ENCODE measurements at regions not wholly inside any gene's neighbourhood (a gene's known extent, or its start where the extent isn't known, plus 50 kb on each side); places are given as distances from the start of the nearest gene placed in this dataset.

DNA sequence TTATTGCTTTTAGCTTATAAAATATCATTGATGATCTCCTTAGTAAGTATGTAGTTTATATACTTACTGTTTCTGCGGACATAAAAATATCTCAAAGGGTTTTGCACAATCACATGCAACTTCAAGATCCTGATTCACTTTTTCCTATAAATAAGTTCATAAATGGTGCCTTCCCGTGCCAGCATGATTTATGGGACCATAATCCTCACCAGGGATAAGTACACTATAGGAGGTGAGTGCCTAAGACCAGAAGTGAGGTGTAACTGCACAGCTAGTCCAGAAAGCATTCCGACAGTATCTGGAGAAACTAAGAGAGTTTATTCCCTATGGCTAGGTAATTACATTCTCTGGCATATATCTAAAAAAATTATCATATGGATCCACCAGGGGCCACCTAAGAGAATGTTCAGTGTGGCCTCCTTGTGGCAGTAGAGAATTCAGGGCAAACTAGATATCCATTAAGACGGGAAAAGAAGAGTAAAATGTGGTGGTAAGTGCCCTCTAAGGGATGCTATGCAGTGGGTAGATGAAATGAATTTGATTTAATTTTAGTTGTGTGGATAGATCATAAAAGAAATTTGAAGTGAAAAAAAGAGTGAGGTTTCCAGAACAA, 402.5 kb upstream of the SLC24A2 start:
- no peak for DNase-seq

DNA sequence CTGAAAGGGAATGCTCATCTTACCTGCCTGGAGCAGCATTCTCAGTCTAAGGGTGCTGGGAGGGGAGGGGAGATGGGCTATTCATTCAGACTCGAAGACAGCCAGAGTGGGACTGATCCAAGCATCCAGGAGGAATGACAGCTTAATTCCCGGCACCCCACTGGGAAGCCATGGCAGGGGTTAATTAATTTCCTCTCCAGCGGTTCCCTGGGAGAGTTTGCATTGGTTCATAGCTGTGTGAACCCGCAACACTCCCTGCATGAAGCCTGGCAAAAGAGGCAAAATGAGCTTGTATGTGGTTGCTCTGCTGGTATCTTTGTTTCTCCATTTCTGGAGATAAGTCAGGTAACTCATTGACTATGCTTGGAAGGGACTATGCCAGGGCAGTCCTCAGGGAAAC, 401.0 kb upstream of the SLC24A2 start:
- no peak for DNase-seq

DNA sequence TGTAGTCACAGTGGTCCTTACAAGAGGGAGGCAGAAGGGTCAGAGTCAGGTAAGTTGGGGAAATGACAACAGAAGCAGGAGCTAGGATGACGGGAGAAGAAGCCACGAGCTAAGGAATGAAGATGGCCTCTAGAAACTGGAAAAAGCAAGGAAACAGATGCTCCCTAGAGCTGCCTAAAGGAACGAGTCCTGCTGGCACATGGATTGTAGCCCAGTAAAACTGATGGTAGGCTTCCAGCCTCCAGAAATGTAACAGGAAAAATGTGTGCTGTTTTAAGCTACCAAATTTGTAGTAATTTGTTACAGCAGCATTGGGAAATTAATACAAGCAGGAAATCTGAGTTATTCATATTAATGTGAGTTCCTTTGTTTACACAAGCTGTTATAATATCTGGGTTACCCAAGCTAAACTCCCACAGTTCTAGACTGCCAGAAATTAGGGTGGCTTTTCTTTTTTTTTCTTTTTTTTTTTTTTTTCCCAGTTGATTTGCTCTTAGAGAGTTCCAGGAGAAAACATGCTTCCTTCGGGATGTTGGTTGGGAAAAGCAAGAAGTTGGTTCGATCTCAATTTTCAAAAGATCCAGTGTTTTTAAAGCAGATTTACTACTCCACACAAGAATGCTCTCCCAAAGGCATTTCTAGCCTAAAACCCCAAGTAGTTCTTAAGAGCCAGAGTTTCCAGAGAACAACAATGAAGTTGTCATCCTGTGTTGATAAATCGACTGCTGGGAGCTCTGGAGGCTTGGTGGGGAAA, 400.0 kb upstream of the SLC24A2 start:
- no peak for DNase-seq

DNA sequence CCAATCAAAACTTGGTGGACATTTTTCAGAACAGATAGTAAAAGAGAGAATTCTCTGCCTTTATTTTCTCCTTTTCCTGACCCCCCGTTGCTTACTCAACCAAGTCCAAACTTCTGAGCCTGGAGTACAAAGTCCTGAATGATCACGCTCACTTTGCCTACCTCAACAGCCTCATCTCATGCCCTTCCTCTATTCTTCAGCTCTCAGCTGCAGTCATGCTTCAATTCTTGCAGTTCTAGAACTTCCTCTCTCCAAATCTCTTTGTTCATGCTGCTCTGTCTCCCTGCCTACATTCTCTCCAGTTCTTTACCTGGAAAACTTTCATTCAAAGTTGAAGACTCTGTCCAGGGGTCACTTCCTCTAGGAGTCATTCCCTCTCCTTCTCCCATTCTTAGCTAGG, 398.5 kb upstream of the SLC24A2 start:
- DNase-seq = no peak

DNA sequence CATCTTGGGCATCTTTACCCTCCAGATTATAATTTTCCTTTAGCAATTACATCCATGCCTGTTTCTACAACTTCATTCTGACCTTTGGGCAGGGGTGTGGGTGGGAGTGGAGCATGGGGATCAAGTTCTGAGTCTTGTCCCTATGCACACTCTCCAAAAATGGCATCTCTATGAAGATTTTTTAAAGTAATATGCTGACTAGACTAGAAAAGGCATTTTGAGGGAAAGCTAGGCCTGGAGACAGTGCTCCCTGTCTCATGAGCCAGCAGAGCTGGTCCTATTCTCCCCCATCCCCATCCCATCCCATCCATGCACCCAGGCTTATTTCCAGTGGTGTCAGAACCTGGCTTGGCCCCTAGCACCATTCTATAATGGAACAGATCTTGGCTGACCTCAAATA, 398.0 kb upstream of the SLC24A2 start:
- DNase-seq = no peak

DNA sequence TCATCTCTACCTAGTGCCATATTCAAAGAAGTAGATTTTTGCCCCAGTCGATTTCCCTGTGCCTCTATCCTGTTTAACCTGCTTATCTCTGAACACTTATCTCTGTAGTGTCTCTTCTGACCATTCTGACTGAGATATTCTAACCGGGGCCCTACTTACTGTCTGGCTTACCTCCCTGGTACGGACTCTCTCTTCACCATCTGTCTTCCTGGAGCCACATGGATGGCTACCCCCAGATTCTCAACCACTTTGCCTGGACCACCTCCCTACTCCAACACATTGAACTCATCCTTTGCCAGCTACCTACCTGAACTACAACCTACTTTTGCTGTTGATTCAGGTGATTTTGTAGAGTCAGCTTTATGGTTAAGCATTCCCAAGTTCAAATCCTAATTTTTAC, 397.4 kb upstream of the SLC24A2 start:
- no peak for DNase-seq

DNA sequence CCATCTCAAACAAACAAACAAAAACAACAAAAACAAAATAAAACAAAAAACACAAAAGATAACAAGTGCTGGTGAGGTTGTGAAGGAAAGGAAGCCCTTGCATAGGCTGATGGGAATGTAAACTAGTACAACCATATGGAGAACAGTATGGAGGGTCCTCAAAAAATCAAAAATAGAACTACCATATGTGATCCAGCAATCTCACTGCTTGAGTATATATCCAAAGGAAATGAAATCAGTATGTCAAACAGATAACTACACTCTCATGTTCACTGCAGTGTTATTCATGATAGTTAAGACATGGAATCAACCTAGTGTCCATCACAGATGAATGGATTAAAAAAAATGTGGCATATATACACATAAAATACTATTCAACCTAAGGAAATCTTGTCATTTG, 395.7 kb upstream of the SLC24A2 start:
- DNase-seq = no peak

DNA sequence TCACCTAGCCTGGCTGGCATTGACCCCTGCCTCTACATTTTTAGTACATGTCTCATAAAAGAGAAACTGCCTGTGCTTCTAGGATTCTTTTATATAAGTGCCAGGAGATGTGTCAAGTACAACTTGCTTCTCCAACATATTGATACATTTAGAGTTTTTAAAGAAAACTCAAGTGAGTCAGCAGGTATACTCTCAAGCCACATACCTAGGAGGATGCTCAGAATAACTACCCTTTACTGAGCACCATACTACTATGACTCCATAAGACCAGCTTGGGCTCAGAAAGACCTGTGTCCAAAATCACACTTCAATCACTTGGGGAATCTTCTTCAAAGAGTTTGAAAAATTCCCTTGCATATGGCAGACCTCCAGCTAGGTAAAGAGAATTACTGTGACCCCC, 389.8 kb upstream of the SLC24A2 start:
- DNase-seq = no peak

DNA sequence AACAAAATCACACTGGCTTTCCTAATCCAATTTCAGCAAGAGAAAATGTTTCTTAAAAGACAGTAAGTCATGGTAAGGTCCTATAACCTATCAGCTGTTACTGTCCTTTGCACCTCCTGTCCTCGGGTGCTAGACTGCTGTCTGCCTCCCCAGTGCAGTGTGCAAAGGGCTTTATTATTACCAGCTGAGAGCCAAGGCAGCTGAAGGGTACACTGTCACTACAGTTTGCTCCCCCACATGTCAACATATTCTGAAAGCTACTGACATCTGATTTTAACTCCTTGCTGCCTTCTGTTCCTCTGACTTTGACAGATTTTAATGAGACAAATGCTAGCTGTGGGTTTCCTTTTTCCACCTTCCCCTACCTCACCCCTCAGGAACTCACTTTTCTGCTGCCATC, 389.4 kb upstream of the SLC24A2 start:
- no peak for DNase-seq

DNA sequence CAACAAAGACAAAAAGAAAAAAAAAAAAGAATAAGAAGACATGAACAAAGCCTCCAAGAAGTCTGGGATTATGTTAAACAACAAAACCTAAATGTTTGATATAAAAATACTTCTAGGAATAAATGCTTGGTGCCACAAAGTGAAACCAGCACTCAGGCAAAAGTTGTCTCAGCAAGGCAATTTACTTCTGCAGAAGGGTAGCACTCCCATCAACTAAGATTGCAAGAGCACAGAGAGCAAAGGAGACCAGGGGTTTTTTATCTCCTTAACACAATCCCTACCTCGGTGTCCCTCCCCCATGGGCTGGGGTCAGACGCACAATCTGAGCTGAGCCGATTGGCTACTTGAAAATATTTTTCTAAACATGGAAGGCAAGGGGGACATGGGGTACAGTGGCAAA, 381.3 kb upstream of the SLC24A2 start:
- no peak for DNase-seq

DNA sequence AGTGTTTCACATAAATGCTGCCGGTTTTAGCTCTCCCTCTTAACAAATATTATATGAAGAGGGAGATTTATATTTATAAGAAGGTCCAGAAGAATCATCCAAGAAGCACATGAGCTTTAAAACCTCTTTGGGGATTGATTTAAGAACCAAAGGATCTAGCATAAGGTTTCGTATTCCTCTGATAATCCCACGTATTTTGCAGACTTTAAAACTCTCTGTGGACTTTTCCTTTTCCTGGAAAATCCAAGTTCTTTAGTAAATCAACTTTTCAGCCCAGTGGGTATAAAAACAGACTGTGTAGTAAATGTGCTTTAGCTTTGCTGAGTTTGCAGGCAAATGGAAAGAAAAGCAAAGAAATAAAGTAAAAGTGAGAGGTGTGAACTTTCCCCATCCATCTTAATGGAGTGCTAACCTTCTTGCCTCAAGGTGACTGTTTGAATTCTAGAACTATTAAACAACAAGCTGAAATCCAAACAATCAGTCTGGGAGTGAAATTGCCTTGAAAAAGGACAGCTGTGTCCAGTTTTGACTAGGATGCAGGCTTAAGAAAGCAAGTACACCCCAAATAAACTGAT, 363.4 kb upstream of the SLC24A2 start:
- DNase-seq = no peak

DNA sequence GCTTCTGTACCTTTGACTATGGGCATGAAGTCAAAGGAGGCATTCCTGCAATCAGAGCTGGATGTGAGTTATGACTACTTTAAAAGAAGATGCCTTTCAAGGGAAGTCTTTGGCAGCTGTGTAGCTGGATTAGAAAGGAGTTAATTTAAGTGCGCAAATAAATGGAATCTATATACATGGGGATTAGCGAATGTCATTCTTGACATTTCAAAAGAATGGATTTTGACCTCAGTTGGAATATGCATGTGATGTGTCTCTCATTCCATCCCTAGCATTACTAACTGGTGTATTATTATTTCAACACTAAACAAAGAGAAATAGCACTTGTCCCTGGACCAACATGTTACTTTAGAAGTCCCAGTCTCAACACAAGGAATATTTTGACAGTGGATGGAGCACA, 359.6 kb upstream of the SLC24A2 start:
- no peak for DNase-seq

DNA sequence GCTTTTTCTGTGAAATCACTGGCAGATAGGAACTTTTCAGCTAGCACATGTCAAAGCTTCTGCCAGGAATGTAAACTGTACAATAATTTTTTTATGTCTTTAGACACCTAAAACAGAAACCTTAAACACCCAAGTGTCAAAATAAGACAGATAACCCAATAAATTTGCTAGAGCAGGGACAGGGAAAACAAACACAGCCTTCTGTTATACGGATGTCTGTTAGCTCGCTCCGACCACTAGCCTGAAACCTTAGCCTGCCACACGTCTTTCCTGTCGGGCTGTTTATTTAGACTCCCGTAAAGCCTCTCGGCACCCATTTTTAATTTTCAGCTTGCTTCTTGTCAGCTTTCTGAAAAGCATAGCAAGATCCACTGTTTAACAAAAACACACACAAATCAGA, 355.4 kb upstream of the SLC24A2 start:
- peak in 1 of 2 donors; percentile 2 for DNase-seq

DNA sequence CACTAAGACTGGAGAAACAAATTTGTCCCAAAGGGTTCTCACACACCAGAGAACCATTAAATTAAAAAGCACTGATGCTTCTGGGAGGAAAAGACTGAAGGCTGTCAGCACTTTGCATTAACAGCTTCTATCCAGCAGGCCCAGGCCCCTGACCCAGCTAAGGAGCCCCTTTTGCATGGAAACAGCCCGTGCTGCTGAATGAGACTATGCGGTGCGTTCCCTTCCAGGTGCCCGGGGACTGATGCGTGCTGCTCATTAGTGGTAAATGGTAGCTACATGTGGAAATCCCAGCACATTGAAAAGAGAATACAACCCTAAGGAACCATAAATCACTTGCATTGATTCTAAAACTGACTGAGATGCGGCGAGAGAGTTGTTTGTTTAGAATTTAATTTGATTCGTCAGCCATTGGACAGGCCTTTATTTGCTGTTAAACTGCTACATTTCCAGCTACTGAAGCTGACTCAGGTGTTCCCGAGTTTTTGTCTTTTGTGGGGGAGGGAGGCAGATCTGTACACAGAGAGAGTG, 351.0 kb upstream of the SLC24A2 start:
- no peak for DNase-seq

DNA sequence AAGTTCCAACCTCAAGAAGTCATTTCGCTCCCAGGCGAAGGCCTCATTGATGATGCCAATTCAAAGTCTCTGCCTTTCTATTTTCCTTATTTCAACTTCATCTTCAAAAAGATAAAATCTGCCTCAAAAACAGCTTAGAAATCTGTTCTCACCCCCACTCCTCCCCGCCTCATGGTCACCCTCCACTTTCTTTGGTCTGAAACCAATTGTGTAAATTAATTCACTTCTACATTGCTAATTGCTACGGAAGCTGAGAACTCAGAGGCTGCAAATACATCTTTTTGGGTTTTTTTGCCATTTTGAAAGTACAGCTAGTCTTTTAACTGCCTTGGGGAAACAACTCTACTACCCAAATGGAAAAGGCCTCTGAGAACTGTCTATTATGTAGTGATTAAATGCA, 350.0 kb upstream of the SLC24A2 start:
- no peak for DNase-seq

DNA sequence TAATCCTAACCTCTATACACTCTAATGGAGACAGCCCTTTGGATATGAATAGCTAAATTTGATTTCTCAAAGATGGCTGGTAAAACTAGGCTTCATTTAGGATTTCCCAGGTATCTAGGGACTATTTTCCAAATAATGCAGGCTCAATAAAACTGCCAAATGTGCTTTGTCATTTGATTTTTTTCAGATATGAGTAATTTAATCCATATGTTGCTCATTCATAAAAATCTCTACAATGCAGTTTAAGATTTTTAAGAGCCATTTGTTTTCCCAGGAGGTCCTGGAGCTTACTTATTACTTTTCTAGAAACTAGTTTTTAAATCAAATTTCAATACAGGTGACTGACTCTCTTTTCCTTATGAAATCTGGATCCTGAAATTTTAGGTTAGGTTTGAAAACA, 349.3 kb upstream of the SLC24A2 start:
- no peak for DNase-seq

DNA sequence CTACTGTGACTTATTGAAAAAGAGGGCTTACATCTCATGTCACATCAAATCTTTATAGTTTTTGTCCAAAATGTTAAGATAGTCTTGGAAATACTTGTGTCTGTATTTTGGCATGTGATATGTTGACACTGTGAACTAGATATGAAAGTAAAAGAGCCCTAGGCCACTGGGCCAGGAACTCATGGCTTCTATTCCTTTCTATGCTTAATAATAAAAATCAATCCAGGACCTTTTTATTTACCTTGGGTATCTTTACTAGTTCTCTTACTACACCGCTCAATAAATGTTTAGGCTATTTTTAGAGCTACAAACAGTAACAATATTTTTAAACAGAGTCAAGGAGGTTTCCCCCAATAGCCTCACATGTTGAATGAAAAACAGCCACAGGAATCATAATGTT, 348.6 kb upstream of the SLC24A2 start:
- DNase-seq = no peak

DNA sequence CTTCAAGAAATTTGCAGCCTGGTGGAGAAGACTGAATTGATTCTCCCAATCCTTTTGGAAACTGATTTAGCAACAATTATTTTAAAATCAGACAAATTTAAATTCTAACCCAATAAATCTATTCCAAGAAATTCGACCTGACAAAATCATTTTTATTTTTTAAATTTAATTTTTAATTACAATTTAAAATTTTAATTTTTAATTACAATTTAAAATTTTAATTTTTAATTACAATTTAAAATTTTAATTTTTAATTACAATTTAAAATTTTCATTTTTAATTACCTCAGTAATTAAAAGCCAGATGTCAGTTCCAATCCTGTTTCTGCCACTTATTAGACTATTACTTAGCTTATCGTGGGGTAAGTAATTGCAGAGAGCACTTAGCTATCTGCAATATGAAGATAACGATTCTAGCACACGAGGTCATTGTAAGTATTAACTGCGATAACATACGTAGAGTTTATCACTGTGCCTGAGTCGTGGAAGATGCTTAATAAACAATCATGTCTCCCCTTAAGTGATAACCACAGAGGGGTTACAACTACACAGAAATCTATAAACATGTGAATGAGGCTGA, 346.4 kb upstream of the SLC24A2 start:
- DNase-seq = no peak

DNA sequence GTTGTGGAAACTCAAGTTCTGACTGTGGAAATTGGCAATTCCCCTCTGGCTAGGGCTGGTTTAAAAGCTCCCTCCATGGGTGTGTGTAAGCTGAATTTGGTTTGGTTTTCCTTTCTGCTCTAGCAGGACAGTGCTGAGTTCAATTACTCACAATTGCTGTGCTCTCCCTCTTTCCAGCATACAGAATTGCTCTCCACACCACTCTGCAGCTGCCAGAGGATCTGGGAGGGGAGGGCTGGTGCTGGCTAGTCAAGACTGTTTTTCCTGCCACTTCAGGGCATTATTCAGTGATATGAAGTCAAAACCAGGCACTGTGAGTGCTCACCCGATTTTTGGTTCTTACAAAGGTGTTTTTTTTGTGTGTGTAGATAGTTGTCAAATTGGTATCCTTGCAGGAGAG, 336.9 kb upstream of the SLC24A2 start:
- DNase-seq = no peak

DNA sequence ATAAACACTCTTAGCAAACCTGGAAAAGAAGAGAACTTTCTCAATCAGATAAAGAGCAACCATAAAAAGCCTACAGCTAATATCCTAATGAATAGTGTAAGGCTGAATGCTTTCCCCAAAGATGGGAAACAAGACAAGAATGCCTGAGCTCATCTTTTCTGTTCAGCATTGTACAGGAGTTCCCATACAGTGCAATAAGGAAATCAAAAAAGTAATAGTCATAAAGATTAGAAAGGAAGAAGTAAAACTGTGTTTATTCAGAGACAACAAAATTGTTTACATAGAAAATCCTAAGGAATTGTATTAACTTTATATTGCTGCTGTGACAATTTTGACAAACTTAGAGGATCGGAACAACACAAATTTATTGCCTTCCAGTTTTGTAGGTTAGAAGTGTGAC, 330.7 kb upstream of the SLC24A2 start:
- DNase-seq = no peak

DNA sequence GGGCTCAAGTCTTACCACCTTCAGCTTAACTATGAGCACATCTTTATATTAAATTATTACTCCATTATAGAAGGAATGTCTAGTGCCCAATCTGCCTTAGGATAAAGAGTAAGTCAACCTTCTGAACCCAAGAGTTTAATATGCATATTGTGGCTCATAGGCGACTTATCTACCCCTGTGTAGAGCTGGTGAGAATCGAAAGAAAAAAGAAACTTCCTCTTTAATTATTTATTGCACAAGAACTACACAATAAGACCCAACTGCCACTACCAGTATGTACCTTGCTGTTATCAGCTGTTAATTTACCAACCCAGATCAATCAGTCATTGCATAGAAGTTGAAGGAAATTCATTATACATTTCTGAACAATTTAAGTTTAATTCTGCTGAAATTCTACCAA, 329.1 kb upstream of the SLC24A2 start:
- DNase-seq = no peak

DNA sequence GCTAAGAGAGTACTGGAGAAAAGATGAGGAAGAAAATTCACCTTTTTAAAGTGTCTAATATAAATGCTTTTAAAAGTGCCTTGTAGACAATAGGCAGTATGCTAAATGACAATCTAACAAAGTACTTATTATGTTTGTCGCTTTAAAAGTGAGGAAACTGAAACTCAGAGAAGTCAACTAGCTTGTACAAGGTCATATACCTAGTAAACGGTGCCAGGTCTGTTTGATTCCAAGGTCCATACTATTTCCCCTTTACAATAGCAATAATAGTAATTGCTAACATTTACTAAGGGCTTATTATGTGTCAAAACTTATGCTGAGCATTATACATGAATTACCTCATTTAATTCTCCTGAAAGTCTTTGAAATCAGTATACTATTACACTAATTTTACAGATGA, 328.6 kb upstream of the SLC24A2 start:
- DNase-seq = no peak

DNA sequence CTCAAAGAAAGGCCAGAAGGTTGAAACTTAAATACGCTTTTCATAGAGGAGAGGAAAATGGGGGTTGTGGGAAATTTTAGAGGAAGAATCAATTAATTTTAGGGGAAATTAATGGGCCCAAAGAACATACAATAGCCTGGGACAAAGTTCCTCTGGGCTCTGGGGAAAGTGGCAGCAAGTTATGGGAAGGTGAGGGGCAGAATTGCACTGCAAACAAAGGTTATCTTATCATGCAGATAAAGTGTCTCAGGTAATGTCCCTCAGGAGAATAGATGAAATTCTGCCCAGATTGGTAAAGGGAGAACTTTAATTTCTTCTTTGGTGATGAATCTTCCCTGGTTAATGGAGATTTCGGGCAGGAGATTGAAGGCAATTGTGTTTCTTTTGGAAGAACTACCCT, 326.1 kb upstream of the SLC24A2 start:
- DNase-seq = no peak

DNA sequence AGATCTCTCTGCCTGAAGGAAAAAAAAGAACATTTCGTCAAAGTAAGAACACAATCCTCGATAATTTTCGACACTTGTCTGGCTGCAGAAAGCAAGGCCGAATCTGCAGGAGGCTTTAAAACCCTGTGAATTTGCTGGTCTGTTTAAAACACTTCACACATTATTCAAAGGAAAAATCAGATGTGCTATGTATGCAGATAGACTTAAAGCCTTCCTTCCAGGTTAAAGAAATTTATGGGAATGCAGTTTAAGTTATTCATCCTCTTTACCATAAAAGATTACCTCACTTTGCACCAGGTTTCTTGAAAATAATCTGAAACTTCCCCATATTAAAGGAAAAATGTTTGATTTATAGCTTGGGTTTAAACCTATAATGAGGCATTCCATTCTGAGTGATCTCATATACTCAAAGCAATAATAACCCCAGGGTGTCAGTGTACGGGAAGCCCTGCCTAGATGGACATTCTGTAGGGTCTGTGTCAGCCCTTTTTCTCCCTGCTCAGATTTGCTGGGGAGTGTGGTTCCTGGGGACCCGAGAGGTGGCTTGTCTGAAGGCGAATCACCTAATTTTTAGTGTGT, 323.5 kb upstream of the SLC24A2 start:
- DNase-seq = no peak

All from stimulated activated CD4-positive, alpha-beta T cell treated with anti-CD3 and anti-CD28 coated beads, Interleukin-2, amount 100 ng/mL, for 24 hours (primary cell).